ENCODE measurements at regions not wholly inside any gene's neighbourhood (a gene's known extent, or its start where the extent isn't known, plus 50 kb on each side); places are given as distances from the start of the nearest gene placed in this dataset.

DNA sequence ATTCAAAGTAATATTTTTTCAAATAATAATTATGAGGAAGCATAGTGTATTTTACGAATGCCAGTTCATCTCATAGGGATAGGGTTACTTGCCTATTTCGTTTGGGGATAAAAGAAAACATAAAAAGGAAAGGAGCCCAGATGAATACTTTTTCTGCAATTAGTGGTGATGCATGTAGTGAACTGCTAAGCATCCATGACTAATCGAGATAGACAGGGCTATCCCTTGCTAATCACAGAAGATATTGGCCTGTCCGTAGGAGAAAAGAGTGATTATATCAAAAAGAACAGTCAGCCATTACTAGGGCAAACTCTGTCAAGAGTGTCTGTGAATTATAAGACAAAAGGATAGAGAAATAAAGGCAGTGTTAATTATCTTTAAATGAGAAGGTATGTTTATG lies 746.1 kb downstream of the C4orf33 start:
- TF ChIP-seq, protein P1, sequence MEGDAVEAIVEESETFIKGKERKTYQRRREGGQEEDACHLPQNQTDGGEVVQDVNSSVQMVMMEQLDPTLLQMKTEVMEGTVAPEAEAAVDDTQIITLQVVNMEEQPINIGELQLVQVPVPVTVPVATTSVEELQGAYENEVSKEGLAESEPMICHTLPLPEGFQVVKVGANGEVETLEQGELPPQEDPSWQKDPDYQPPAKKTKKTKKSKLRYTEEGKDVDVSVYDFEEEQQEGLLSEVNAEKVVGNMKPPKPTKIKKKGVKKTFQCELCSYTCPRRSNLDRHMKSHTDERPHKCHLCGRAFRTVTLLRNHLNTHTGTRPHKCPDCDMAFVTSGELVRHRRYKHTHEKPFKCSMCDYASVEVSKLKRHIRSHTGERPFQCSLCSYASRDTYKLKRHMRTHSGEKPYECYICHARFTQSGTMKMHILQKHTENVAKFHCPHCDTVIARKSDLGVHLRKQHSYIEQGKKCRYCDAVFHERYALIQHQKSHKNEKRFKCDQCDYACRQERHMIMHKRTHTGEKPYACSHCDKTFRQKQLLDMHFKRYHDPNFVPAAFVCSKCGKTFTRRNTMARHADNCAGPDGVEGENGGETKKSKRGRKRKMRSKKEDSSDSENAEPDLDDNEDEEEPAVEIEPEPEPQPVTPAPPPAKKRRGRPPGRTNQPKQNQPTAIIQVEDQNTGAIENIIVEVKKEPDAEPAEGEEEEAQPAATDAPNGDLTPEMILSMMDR (IDR thresholded peaks at IDR 0.05) = no peak
- no peak for TF ChIP-seq ZFX (IDR thresholded peaks at IDR 0.05; ENCODE audit: borderline replicate concordance)
